WTC11 (cell line): ENCODE measurements at regions not wholly inside any gene's neighbourhood (a gene's known extent, or its start where the extent isn't known, plus 50 kb on each side); places are given as distances from the start of the nearest gene placed in this dataset.

Source experiments
- ATAC-seq: fragments of 200-7000 bp; cut with Tn5 transposase; 2 replicates; pipeline ENCODE4 v1.10.0; 2021; ENCODE audit warnings: mild to moderate bottlenecking, moderate library complexity
- CTCF ChIA-PET: fragments of 300-600 bp; sonication (Branson Sonifier 250); formaldehyde crosslinking; loops from one replicate; lab custom pipeline; 2021; ENCODE audit warnings: antibody characterized with exemption; lab: Charles Lee
- POLR2A ChIA-PET: fragments of 350-600 bp; sonication (Branson Sonifier 250); formaldehyde crosslinking; loops from one replicate; lab custom pipeline; 2021; ENCODE audit warnings: antibody characterized with exemption; lab: Charles Lee
- DNase-seq: peaks from one replicate; pipeline ENCODE4 v3.0.0; 2021; ENCODE audit warnings: low spot score
- H3K27ac Mint-ChIP-seq: 2 replicates; pipeline ENCODE4 v1.8.0; 2021; ENCODE audit warnings: mixed read lengths
- H3K27me3 Mint-ChIP-seq: 2 replicates; pipeline ENCODE4 v1.8.0; 2021; ENCODE audit warnings: low read depth, mild to moderate bottlenecking, moderate library complexity, mixed read lengths
- H3K36me3 Mint-ChIP-seq: 2 replicates; pipeline ENCODE4 v1.8.0; 2021; ENCODE audit warnings: mixed read lengths
- H3K4me1 Mint-ChIP-seq: 2 replicates; pipeline ENCODE4 v1.8.0; 2022; ENCODE audit warnings: mixed read lengths
- H3K4me3 Mint-ChIP-seq: 2 replicates; pipeline ENCODE4 v1.8.0; 2021; ENCODE audit warnings: mild to moderate bottlenecking, moderate library complexity, mixed read lengths
- H3K9me3 Mint-ChIP-seq: 2 replicates; pipeline ENCODE4 v1.8.0; 2021; ENCODE audit warnings: mixed read lengths
- CREB1 ChIP-seq: sonication (generic); formaldehyde crosslinking; IDR thresholded peaks from 2 replicates; pipeline ENCODE4 v1.8.0; 2023; ENCODE audit warnings: mild to moderate bottlenecking, missing genetic modification reagents
- ELF4 ChIP-seq: sonication (generic); formaldehyde crosslinking; IDR thresholded peaks from 2 replicates; pipeline ENCODE4 v1.8.1; 2022; ENCODE audit warnings: low read depth, mild to moderate bottlenecking, moderate library complexity, missing genetic modification reagents
- GTF2I ChIP-seq: fragments of 250-450 bp; sonication (Bioruptor Pico); conservative IDR thresholded peaks from 2 replicates; pipeline ENCODE4 v1.4.0; 2021; ENCODE audit warnings: mild to moderate bottlenecking
- RELA ChIP-seq: sonication (generic); formaldehyde crosslinking; IDR thresholded peaks from 2 replicates; pipeline ENCODE4 v1.8.1; 2022; ENCODE audit warnings: missing genetic modification reagents, mild to moderate bottlenecking, borderline replicate concordance
- SOX15 ChIP-seq: fragments of 250-450 bp; sonication (Bioruptor Pico); IDR thresholded peaks from 2 replicates; pipeline ENCODE4 v1.9.0; 2021; ENCODE audit warnings: mild to moderate bottlenecking
- ZNF416 ChIP-seq: fragments of 250-450 bp; sonication (Bioruptor Pico); IDR thresholded peaks from 2 replicates; pipeline ENCODE4 v1.9.0; 2021; ENCODE audit warnings: mild to moderate bottlenecking, inconsistent platforms
- TF ChIP-seq, protein P1 (sequence below): fragments of 250-450 bp; sonication (Bioruptor Pico); IDR thresholded peaks from 2 replicates; pipeline ENCODE4 v1.9.0; 2021; ENCODE audit warnings: mild to moderate bottlenecking
- TF ChIP-seq, protein P2 (sequence below): sonication (generic); formaldehyde crosslinking; IDR thresholded peaks from 2 replicates; pipeline ENCODE4 v1.8.1; 2022; ENCODE audit warnings: mild to moderate bottlenecking, moderate library complexity, missing genetic modification reagents
- TF ChIP-seq, protein P3 (sequence below): sonication (generic); formaldehyde crosslinking; IDR thresholded peaks from 2 replicates; pipeline ENCODE4 v1.8.1; 2022; ENCODE audit warnings: low read depth, mild to moderate bottlenecking, moderate library complexity, missing genetic modification reagents, borderline replicate concordance
- TF ChIP-seq, protein P4 (sequence below): sonication (generic); formaldehyde crosslinking; IDR thresholded peaks from 2 replicates; pipeline ENCODE4 v1.8.1; 2023; ENCODE audit warnings: mild to moderate bottlenecking, missing genetic modification reagents, borderline replicate concordance
- TF ChIP-seq, protein P5 (sequence below): sonication (generic); formaldehyde crosslinking; IDR thresholded peaks from 2 replicates; pipeline ENCODE4 v1.8.0; 2022; ENCODE audit warnings: mild to moderate bottlenecking, missing genetic modification reagents
- TF ChIP-seq, protein P6 (sequence below): fragments of 250-450 bp; sonication (Bioruptor Pico); IDR thresholded peaks from 2 replicates; pipeline ENCODE4 v1.9.0; 2021; ENCODE audit warnings: mild to moderate bottlenecking, borderline replicate concordance
- TF ChIP-seq, protein P7 (sequence below): sonication (generic); formaldehyde crosslinking; IDR thresholded peaks from 2 replicates; pipeline ENCODE4 v1.8.0; 2023; ENCODE audit warnings: missing genetic modification reagents
- TF ChIP-seq, protein P8 (sequence below): sonication (generic); formaldehyde crosslinking; IDR thresholded peaks from 2 replicates; pipeline ENCODE4 v1.8.1; 2023; ENCODE audit warnings: mild to moderate bottlenecking, moderate library complexity, missing genetic modification reagents
- TF ChIP-seq, protein P9 (sequence below): fragments of 200-600 bp; IDR thresholded peaks from 2 replicates; pipeline ENCODE4 v1.8.0; 2022; ENCODE audit warnings: antibody characterized with exemption
- TF ChIP-seq, protein P10 (sequence below): fragments of 250-450 bp; sonication (Bioruptor Pico); IDR thresholded peaks from 2 replicates; pipeline ENCODE4 v1.9.0; 2021; ENCODE audit warnings: moderate library complexity, mild to moderate bottlenecking, inconsistent platforms, borderline replicate concordance

DNA sequence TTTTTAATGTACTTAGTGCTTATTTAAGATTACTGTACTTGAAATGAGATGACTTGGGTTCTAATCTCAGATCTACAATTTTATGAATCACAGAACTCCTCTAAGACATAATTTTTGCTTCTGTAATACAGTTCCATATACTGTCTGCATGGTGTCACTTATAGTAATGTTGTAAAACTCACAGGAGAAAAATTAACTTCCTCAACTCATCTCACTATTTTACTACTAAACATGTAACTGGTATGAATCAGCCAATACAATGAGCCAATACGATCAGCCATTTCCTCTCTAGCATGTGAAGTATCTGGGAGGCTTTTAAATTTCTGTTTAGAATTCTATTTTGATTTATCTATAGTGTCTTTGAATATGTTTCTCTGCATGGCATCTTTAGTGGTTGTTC, 85.3 kb downstream of the NHLRC3 start (continued):
- TF ChIP-seq, protein P1, sequence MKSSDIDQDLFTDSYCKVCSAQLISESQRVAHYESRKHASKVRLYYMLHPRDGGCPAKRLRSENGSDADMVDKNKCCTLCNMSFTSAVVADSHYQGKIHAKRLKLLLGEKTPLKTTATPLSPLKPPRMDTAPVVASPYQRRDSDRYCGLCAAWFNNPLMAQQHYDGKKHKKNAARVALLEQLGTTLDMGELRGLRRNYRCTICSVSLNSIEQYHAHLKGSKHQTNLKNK (CRISPR knock-in tag): no peak
- TF ChIP-seq, protein P2, sequence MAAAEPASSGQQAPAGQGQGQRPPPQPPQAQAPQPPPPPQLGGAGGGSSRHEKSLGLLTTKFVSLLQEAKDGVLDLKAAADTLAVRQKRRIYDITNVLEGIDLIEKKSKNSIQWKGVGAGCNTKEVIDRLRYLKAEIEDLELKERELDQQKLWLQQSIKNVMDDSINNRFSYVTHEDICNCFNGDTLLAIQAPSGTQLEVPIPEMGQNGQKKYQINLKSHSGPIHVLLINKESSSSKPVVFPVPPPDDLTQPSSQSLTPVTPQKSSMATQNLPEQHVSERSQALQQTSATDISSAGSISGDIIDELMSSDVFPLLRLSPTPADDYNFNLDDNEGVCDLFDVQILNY (CRISPR knock-in tag): no peak
- TF ChIP-seq, protein P3, sequence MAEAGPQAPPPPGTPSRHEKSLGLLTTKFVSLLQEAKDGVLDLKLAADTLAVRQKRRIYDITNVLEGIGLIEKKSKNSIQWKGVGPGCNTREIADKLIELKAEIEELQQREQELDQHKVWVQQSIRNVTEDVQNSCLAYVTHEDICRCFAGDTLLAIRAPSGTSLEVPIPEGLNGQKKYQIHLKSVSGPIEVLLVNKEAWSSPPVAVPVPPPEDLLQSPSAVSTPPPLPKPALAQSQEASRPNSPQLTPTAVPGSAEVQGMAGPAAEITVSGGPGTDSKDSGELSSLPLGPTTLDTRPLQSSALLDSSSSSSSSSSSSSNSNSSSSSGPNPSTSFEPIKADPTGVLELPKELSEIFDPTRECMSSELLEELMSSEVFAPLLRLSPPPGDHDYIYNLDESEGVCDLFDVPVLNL (CRISPR knock-in tag): no peak
- TF ChIP-seq RELA (CRISPR knock-in tag): no peak

DNA sequence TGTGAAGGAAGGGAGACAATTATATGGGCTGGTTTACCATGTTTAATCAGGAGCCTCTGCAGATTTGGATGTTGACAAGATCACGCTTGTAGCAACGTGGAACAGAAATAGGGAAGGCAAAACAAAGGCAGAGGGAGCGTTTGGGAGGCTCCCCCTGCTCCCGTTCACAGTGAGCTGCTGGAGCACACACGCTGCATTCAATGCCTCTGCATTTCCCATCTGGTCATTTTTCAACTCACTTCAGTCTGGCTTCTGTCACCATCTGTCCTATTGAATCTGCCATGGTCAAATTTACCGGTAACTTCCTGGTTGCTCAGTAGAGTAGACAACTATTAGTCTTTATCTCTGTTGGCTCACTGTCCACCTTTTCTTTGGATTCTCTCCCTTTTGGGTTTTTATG, 91.0 kb downstream of the NHLRC3 start:
- ChIA-PET CTCF (no interaction called here), POLR2A (no interaction called here)
- ATAC-seq (no peak), DNase-seq (no peak)
- Mint-ChIP-seq H3K4me3 (no peak overlapping the region), H3K27ac (no peak overlapping the region), H3K36me3 (no peaks in the 10 kb centered on the region), H3K4me1 (peaks cover 26% of the 10 kb centered on the region), H3K27me3 (peaks cover 6% of the 10 kb centered on the region), H3K9me3 (no peaks in the 10 kb centered on the region)
- TF ChIP-seq, protein P4, sequence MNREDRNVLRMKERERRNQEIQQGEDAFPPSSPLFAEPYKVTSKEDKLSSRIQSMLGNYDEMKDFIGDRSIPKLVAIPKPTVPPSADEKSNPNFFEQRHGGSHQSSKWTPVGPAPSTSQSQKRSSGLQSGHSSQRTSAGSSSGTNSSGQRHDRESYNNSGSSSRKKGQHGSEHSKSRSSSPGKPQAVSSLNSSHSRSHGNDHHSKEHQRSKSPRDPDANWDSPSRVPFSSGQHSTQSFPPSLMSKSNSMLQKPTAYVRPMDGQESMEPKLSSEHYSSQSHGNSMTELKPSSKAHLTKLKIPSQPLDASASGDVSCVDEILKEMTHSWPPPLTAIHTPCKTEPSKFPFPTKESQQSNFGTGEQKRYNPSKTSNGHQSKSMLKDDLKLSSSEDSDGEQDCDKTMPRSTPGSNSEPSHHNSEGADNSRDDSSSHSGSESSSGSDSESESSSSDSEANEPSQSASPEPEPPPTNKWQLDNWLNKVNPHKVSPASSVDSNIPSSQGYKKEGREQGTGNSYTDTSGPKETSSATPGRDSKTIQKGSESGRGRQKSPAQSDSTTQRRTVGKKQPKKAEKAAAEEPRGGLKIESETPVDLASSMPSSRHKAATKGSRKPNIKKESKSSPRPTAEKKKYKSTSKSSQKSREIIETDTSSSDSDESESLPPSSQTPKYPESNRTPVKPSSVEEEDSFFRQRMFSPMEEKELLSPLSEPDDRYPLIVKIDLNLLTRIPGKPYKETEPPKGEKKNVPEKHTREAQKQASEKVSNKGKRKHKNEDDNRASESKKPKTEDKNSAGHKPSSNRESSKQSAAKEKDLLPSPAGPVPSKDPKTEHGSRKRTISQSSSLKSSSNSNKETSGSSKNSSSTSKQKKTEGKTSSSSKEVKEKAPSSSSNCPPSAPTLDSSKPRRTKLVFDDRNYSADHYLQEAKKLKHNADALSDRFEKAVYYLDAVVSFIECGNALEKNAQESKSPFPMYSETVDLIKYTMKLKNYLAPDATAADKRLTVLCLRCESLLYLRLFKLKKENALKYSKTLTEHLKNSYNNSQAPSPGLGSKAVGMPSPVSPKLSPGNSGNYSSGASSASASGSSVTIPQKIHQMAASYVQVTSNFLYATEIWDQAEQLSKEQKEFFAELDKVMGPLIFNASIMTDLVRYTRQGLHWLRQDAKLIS (CRISPR knock-in tag): no peak
- TF ChIP-seq ZNF416 (CRISPR knock-in tag) (no peak), ELF4 (CRISPR knock-in tag) (no peak), GTF2I (no peak), CREB1 (no peak), SOX15 (CRISPR knock-in tag) (no peak)
- TF ChIP-seq, protein P5, sequence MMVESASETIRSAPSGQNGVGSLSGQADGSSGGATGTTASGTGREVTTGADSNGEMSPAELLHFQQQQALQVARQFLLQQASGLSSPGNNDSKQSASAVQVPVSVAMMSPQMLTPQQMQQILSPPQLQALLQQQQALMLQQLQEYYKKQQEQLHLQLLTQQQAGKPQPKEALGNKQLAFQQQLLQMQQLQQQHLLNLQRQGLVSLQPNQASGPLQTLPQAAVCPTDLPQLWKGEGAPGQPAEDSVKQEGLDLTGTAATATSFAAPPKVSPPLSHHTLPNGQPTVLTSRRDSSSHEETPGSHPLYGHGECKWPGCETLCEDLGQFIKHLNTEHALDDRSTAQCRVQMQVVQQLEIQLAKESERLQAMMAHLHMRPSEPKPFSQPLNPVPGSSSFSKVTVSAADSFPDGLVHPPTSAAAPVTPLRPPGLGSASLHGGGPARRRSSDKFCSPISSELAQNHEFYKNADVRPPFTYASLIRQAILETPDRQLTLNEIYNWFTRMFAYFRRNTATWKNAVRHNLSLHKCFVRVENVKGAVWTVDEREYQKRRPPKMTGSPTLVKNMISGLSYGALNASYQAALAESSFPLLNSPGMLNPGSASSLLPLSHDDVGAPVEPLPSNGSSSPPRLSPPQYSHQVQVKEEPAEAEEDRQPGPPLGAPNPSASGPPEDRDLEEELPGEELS (CRISPR knock-in tag): no peak
- TF ChIP-seq, protein P6, sequence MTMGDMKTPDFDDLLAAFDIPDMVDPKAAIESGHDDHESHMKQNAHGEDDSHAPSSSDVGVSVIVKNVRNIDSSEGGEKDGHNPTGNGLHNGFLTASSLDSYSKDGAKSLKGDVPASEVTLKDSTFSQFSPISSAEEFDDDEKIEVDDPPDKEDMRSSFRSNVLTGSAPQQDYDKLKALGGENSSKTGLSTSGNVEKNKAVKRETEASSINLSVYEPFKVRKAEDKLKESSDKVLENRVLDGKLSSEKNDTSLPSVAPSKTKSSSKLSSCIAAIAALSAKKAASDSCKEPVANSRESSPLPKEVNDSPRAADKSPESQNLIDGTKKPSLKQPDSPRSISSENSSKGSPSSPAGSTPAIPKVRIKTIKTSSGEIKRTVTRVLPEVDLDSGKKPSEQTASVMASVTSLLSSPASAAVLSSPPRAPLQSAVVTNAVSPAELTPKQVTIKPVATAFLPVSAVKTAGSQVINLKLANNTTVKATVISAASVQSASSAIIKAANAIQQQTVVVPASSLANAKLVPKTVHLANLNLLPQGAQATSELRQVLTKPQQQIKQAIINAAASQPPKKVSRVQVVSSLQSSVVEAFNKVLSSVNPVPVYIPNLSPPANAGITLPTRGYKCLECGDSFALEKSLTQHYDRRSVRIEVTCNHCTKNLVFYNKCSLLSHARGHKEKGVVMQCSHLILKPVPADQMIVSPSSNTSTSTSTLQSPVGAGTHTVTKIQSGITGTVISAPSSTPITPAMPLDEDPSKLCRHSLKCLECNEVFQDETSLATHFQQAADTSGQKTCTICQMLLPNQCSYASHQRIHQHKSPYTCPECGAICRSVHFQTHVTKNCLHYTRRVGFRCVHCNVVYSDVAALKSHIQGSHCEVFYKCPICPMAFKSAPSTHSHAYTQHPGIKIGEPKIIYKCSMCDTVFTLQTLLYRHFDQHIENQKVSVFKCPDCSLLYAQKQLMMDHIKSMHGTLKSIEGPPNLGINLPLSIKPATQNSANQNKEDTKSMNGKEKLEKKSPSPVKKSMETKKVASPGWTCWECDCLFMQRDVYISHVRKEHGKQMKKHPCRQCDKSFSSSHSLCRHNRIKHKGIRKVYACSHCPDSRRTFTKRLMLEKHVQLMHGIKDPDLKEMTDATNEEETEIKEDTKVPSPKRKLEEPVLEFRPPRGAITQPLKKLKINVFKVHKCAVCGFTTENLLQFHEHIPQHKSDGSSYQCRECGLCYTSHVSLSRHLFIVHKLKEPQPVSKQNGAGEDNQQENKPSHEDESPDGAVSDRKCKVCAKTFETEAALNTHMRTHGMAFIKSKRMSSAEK (CRISPR knock-in tag): no peak
- TF ChIP-seq, protein P7, sequence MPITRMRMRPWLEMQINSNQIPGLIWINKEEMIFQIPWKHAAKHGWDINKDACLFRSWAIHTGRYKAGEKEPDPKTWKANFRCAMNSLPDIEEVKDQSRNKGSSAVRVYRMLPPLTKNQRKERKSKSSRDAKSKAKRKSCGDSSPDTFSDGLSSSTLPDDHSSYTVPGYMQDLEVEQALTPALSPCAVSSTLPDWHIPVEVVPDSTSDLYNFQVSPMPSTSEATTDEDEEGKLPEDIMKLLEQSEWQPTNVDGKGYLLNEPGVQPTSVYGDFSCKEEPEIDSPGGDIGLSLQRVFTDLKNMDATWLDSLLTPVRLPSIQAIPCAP: no peak
- TF ChIP-seq, protein P8, sequence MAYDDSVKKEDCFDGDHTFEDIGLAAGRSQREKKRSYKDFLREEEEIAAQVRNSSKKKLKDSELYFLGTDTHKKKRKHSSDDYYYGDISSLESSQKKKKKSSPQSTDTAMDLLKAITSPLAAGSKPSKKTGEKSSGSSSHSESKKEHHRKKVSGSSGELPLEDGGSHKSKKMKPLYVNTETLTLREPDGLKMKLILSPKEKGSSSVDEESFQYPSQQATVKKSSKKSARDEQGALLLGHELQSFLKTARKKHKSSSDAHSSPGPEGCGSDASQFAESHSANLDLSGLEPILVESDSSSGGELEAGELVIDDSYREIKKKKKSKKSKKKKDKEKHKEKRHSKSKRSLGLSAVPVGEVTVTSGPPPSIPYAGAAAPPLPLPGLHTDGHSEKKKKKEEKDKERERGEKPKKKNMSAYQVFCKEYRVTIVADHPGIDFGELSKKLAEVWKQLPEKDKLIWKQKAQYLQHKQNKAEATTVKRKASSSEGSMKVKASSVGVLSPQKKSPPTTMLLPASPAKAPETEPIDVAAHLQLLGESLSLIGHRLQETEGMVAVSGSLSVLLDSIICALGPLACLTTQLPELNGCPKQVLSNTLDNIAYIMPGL (CRISPR knock-in tag): no peak
- TF ChIP-seq, protein P9, sequence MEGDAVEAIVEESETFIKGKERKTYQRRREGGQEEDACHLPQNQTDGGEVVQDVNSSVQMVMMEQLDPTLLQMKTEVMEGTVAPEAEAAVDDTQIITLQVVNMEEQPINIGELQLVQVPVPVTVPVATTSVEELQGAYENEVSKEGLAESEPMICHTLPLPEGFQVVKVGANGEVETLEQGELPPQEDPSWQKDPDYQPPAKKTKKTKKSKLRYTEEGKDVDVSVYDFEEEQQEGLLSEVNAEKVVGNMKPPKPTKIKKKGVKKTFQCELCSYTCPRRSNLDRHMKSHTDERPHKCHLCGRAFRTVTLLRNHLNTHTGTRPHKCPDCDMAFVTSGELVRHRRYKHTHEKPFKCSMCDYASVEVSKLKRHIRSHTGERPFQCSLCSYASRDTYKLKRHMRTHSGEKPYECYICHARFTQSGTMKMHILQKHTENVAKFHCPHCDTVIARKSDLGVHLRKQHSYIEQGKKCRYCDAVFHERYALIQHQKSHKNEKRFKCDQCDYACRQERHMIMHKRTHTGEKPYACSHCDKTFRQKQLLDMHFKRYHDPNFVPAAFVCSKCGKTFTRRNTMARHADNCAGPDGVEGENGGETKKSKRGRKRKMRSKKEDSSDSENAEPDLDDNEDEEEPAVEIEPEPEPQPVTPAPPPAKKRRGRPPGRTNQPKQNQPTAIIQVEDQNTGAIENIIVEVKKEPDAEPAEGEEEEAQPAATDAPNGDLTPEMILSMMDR: no peak
- TF ChIP-seq, protein P2 (CRISPR knock-in tag): no peak
- TF ChIP-seq, protein P10, sequence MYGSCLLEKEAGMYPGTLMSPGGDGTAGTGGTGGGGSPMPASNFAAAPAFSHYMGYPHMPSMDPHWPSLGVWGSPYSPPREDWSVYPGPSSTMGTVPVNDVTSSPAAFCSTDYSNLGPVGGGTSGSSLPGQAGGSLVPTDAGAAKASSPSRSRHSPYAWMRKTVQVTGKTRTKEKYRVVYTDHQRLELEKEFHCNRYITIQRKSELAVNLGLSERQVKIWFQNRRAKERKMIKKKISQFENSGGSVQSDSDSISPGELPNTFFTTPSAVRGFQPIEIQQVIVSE (CRISPR knock-in tag): no peak
